Pancreas (tissue), 10 donors: ENCODE measurements at regions not wholly inside any gene's neighbourhood (a gene's known extent, or its start where the extent isn't known, plus 50 kb on each side); places are given as distances from the start of the nearest gene placed in this dataset.

ENCODE experiments used
- ATAC-seq, 4 donors: fragments of 200-7000 bp; cut with Tn5 transposase; one replicate each; pipeline versions ENCODE4 v1.8.0 to v1.9.1; 2020; ENCODE audit warnings: mild to moderate bottlenecking in 4 of 4, moderate library complexity in 4 of 4
- DNase-seq, 6 donors: peaks; one replicate each; pipeline ENCODE4 v3.0.0-alpha.2; 2020
- FAIRE-seq: peaks from 2 replicates; lab custom pipeline; 2012; peaks lifted over from hg19 to GRCh38; lab: Jason Lieb, UNC
- H3K27ac ChIP-seq, 4 donors: fragments of 200-600 bp; sonication (generic); 1 replicate in 3 of 4; 2 replicates in 1 of 4; pipeline versions ENCODE4 v1.5.0 to v1.8.0; 2020
- H3K27me3 ChIP-seq, 4 donors: fragments of 200-600 bp; one replicate each; pipeline ENCODE4 v1.8.0; 2021
- H3K36me3 ChIP-seq, 3 donors: fragments of 200-600 bp; sonication (generic) in 1 of 3; one replicate each; pipeline versions ENCODE4 v1.5.0 to v1.8.0; 2020 to 2021
- H3K4me1 ChIP-seq, 3 donors: fragments of 200-600 bp; one replicate each; pipeline ENCODE4 v1.8.0; 2021
- H3K4me3 ChIP-seq, 4 donors: fragments of 200-600 bp; sonication (generic) in 2 of 4; one replicate each; pipeline versions ENCODE4 v1.5.0 to v1.8.0; 2020 to 2021
- H3K9me3 ChIP-seq, 4 donors: fragments of 200-600 bp; one replicate each; pipeline ENCODE4 v1.8.0; 2021
- WGBS, 2 donors: extraction: QIAGEN DNeasy Blood & Tissue Kit; methylation state at CpG; one replicate each; pipeline ENCODE4 v1.1.7; 2013; 5-methylcytosine and 5-hydroxymethylcytosine counted together
- intact Hi-C, 3 donors: fragments of 100-400 bp; cut with DNase I; formaldehyde crosslinking; loops; one replicate each; pipeline versions ENCODE4 v1.11.1 to v1.14.2; 2022
- TF ChIP-seq, protein P1 (sequence below), 4 donors: fragments of 200-600 bp; sonication (generic) in 3 of 4; IDR thresholded peaks; one replicate each; pipeline versions ENCODE4 v1.5.0 to v1.8.0; 2021; ENCODE audit warnings: antibody characterized with exemption in 4 of 4
- donor health status: healthy with polysubstance abuse.
- donor health status: DM: no; HTN: no; CAD: no; lungs with moderate emphysema.
- donor health status: DM: no; HTN: no; CAD: no.
- donor health status: control.
- donor health status: control.
- donor health status: Bipolar disorder and iron deficiency.
- donor health status: DM: yes; HTN: yes; CAD: no.
- donor health status: DM: no; HTN: no; CAD: no.
- donor health status: DM: no; HTN: no; CAD: no.
- donor health status: DM: yes; HTN: yes; CAD: no.

- intact Hi-C loops = no loop called here
- DNase-seq (no peak), ATAC-seq (no peak), FAIRE-seq (no peak)
- WGBS, 2 donors = 61 to 68% methylated on average over 4 of the region's 4 CpGs
- Histone ChIP-seq H3K36me3 (no peaks in the 10 kb centered on the region), H3K4me3 (no peak overlapping the region), H3K27me3 (no peaks in the 10 kb centered on the region), H3K4me1 (no peaks in the 10 kb centered on the region), H3K9me3 (no peaks in the 10 kb centered on the region), H3K27ac (no peak overlapping the region)
- TF ChIP-seq, protein P1, sequence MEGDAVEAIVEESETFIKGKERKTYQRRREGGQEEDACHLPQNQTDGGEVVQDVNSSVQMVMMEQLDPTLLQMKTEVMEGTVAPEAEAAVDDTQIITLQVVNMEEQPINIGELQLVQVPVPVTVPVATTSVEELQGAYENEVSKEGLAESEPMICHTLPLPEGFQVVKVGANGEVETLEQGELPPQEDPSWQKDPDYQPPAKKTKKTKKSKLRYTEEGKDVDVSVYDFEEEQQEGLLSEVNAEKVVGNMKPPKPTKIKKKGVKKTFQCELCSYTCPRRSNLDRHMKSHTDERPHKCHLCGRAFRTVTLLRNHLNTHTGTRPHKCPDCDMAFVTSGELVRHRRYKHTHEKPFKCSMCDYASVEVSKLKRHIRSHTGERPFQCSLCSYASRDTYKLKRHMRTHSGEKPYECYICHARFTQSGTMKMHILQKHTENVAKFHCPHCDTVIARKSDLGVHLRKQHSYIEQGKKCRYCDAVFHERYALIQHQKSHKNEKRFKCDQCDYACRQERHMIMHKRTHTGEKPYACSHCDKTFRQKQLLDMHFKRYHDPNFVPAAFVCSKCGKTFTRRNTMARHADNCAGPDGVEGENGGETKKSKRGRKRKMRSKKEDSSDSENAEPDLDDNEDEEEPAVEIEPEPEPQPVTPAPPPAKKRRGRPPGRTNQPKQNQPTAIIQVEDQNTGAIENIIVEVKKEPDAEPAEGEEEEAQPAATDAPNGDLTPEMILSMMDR (IDR thresholded peaks at IDR 0.05) = no peak
Measured at GRCh38 chr10:130251766-130252165, 115.6 kb downstream of the GLRX3 start.

DNA sequence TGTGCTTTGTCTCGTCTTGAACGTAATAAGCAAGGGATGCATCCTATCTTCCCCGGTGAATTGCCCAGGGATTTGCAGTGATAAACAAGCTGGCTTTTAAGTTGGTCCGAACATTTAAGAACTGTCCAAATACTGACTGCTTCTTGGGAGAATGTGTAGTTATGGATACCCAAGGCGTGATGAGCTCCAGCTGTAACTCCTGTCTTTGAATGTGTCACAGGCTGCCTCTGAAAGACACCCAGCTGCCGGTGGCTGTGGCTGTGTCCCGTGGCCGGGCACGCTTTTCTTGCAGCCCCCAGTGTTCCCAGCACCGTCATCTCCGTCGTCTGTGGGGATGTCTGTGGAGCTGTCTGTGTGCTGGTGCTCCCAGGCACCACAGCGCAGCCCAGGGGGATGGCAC, 118.1 kb downstream of the GLRX3 start:
- no peaks in the 10 kb centered on the region for H3K9me3 ChIP-seq
- ATAC-seq (no peak), DNase-seq (no peak), FAIRE-seq (no peak)
- no peak overlapping the region for H3K4me3 ChIP-seq
- 63 to 67% methylated on average over 13 of the region's 13 CpGs for WGBS, 2 donors
- H3K27me3 ChIP-seq = no peaks in the 10 kb centered on the region
- H3K36me3 ChIP-seq = no peaks in the 10 kb centered on the region
- H3K27ac ChIP-seq = no peak overlapping the region
- intact Hi-C loops = no loop called here
- H3K4me1 ChIP-seq = no peaks in the 10 kb centered on the region
- TF ChIP-seq, protein P1 (IDR thresholded peaks at IDR 0.05) = no peak

DNA sequence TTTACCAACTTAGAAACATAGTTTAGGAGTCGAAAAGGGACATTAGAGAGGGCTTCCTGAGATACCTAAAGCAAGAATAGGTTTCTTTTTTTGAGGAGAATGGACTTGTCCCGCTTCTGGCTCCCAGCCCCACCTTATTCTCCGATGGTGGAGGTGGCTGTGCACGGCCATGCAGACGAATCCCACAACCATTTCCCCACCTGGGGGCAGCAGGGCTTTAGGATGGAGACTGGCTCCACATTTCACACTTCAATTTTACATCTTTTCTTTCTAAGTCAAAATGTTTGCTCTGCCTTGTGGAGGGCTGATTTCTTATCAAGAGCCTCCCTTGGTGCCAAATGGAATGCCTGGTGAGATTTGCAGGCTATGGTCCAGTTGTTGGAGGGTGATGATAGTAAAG, 118.5 kb downstream of the GLRX3 start:
- no peaks in the 10 kb centered on the region for H3K36me3 ChIP-seq
- TF ChIP-seq, protein P1 (IDR thresholded peaks at IDR 0.05) = no peak
- no peaks in the 10 kb centered on the region for H3K27me3 ChIP-seq
- no peak for DNase-seq
- intact Hi-C loops = no loop called here
- no peaks in the 10 kb centered on the region for H3K9me3 ChIP-seq
- no peaks in the 10 kb centered on the region for H3K4me1 ChIP-seq
- H3K4me3 ChIP-seq = no peak overlapping the region
- FAIRE-seq = no peak
- ATAC-seq = no peak
- WGBS, 2 donors = 43 to 60% methylated on average over 5 of the region's 5 CpGs
- H3K27ac ChIP-seq = no peak overlapping the region

- 70 to 75% methylated on average over 5 of the region's 5 CpGs for WGBS, 2 donors
- H3K9me3 ChIP-seq = no peaks in the 10 kb centered on the region
- no peak for DNase-seq
- TF ChIP-seq, protein P1 (IDR thresholded peaks at IDR 0.05) = no peak
- H3K27ac ChIP-seq = no peak overlapping the region
- no peaks in the 10 kb centered on the region for H3K36me3 ChIP-seq
- H3K4me3 ChIP-seq = no peak overlapping the region
- H3K27me3 ChIP-seq = no peaks in the 10 kb centered on the region
- ATAC-seq = no peak
- intact Hi-C loops = no loop called here
- no peaks in the 10 kb centered on the region for H3K4me1 ChIP-seq
- FAIRE-seq = no peak
Measured at GRCh38 chr10:130255777-130256176, 119.6 kb downstream of the GLRX3 start.

- no peak for FAIRE-seq
- intact Hi-C loops = no loop called here
Measured at GRCh38 chr10:130257897-130258296, 121.7 kb downstream of the GLRX3 start.

More at GRCh38 chr10:130257897-130258296, 121.7 kb downstream of the GLRX3 start:
- no peak overlapping the region for H3K27ac ChIP-seq
- WGBS, 2 donors = 78 to 86% methylated on average over 7 of the region's 7 CpGs
- no peaks in the 10 kb centered on the region for H3K9me3 ChIP-seq
- no peak overlapping the region for H3K4me3 ChIP-seq
- no peaks in the 10 kb centered on the region for H3K36me3 ChIP-seq
- TF ChIP-seq, protein P1 (IDR thresholded peaks at IDR 0.05) = no peak
- no peaks in the 10 kb centered on the region for H3K27me3 ChIP-seq
- ATAC-seq (no peak), DNase-seq (no peak)
- no peaks in the 10 kb centered on the region for H3K4me1 ChIP-seq
